ENCODE measurements at regions not wholly inside any gene's neighbourhood (a gene's known extent, or its start where the extent isn't known, plus 50 kb on each side); places are given as distances from the start of the nearest gene placed in this dataset.

- Histone ChIP-seq H3K27me3 (ENCODE audit: insufficient read depth, low read depth) (no peaks in the 10 kb centered on the region), H3K4me1 (replicated peaks; ENCODE audit: insufficient read depth) (no peaks in the 10 kb centered on the region), H3F3A (ENCODE audit: insufficient read depth, low read depth) (no peaks in the 10 kb centered on the region), H3K4me3 (no peak overlapping the region), H3K36me3 (ENCODE audit: low read depth) (no peaks in the 10 kb centered on the region), H3K9me2 (ENCODE audit: insufficient read depth) (no peaks in the 10 kb centered on the region), H3K4me2 (no peak overlapping the region), H4K20me1 (ENCODE audit: insufficient read depth) (no peaks in the 10 kb centered on the region), H3K27ac (no peak overlapping the region), H3K9me3 (ENCODE audit: insufficient read depth, low read depth) (no peaks in the 10 kb centered on the region), H2AFZ (no peak overlapping the region), H3K79me2 (ENCODE audit: low read depth) (no peaks in the 10 kb centered on the region)
- POLR2A ChIA-PET (ENCODE audit: unreplicated experiment), result no interaction called here
- intact Hi-C loops (cut with micrococcal nuclease; ENCODE audit: unreplicated experiment), result no loop called here
- DNase-seq, result no peak
- TF ChIP-seq CTCF (conservative IDR thresholded peaks at IDR 0.05), result no peak
- TF ChIP-seq EZH2 (IDR thresholded peaks at IDR 0.05; ENCODE audit: low read depth), result no peak
- BruUV-seq (replicated peaks), result no TSS peak
- CTCF ChIA-PET, result no interaction called here
Measured at GRCh38 chrX:63408050-63408449, 56.9 kb upstream of the SPIN4 start.

- Histone ChIP-seq H3K4me2 (no peak overlapping the region), H3K4me3 (no peak overlapping the region), H3K9me2 (ENCODE audit: insufficient read depth) (no peaks in the 10 kb centered on the region), H3K36me3 (ENCODE audit: low read depth) (no peaks in the 10 kb centered on the region), H3K27ac (no peak overlapping the region), H3K9me3 (ENCODE audit: insufficient read depth, low read depth) (no peaks in the 10 kb centered on the region), H3K79me2 (ENCODE audit: low read depth) (no peaks in the 10 kb centered on the region), H3K27me3 (ENCODE audit: insufficient read depth, low read depth) (no peaks in the 10 kb centered on the region), H3F3A (ENCODE audit: insufficient read depth, low read depth) (no peaks in the 10 kb centered on the region), H3K4me1 (replicated peaks; ENCODE audit: insufficient read depth) (no peaks in the 10 kb centered on the region), H2AFZ (no peak overlapping the region), H4K20me1 (ENCODE audit: insufficient read depth) (no peaks in the 10 kb centered on the region)
- no TSS peak for BruUV-seq (replicated peaks)
- TF ChIP-seq CTCF (conservative IDR thresholded peaks at IDR 0.05) (no peak), EZH2 (IDR thresholded peaks at IDR 0.05; ENCODE audit: low read depth) (no peak)
- DNase-seq, result no peak
- POLR2A ChIA-PET (ENCODE audit: unreplicated experiment), result no interaction called here
- intact Hi-C loops (cut with micrococcal nuclease; ENCODE audit: unreplicated experiment), result no loop called here
- CTCF ChIA-PET, result no interaction called here
Measured at GRCh38 chrX:63404332-63404731, 53.2 kb upstream of the SPIN4 start.

- POLR2A ChIA-PET (ENCODE audit: unreplicated experiment), result no interaction called here
- TF ChIP-seq EZH2 (IDR thresholded peaks at IDR 0.05; ENCODE audit: low read depth), result no peak
- H3K36me3 ChIP-seq (ENCODE audit: low read depth), result no peaks in the 10 kb centered on the region
- no peaks in the 10 kb centered on the region for H4K20me1 ChIP-seq (ENCODE audit: insufficient read depth)
- H3F3A ChIP-seq (ENCODE audit: insufficient read depth, low read depth), result no peaks in the 10 kb centered on the region
- no peaks in the 10 kb centered on the region for H3K79me2 ChIP-seq (ENCODE audit: low read depth)
- H3K4me2 ChIP-seq, result no peak overlapping the region
- H3K4me3 ChIP-seq, result no peak overlapping the region
- no peaks in the 10 kb centered on the region for H3K9me3 ChIP-seq (ENCODE audit: insufficient read depth, low read depth)
- no peaks in the 10 kb centered on the region for H3K27me3 ChIP-seq (ENCODE audit: insufficient read depth, low read depth)
- no peaks in the 10 kb centered on the region for H3K4me1 ChIP-seq (replicated peaks; ENCODE audit: insufficient read depth)
- H3K9me2 ChIP-seq (ENCODE audit: insufficient read depth), result no peaks in the 10 kb centered on the region
- no TSS peak for BruUV-seq (replicated peaks)
- H3K27ac ChIP-seq, result no peak overlapping the region
- CTCF ChIA-PET, result no interaction called here
- intact Hi-C loops (cut with micrococcal nuclease; ENCODE audit: unreplicated experiment), result no loop called here
- no peak for DNase-seq
- no peak overlapping the region for H2AFZ ChIP-seq
Measured at GRCh38 chrX:63402106-63402505, 51.0 kb upstream of the SPIN4 start.

Data from PC-9 (cell line).